RWPE2 (cell line): ENCODE measurements at regions not wholly inside any gene's neighbourhood (a gene's known extent, or its start where the extent isn't known, plus 50 kb on each side); places are given as distances from the start of the nearest gene placed in this dataset.
A peak's percentile ranks its signal among the peaks of the same experiment; 100 is the strongest.

Source experiments
- ATAC-seq: fragments of 200-7000 bp; cut with Tn5 transposase; 3 replicates; pipeline ENCODE4 v1.9.1; 2021; ENCODE audit warnings: low read depth
- DNase-seq: peaks from one replicate; pipeline ENCODE4 v3.0.0-alpha.2; 2020; ENCODE audit warnings: low spot score
- H3K27ac ChIP-seq: fragments of 450-650 bp; 2 replicates; pipeline ENCODE4 v1.5.1; 2017; ENCODE audit warnings: mild to moderate bottlenecking; ENCODE audit not compliant: poor library complexity, severe bottlenecking
- H3K27me3 ChIP-seq: fragments of 250-450 bp; sonication (Bioruptor Pico); 2 replicates; pipeline ENCODE4 v1.5.1; 2021; ENCODE audit warnings: mild to moderate bottlenecking, moderate library complexity; ENCODE audit not compliant: insufficient read depth, poor library complexity, severe bottlenecking
- H3K36me3 ChIP-seq: fragments of 250-450 bp; sonication (Bioruptor Pico); 2 replicates; pipeline ENCODE4 v1.5.1; 2020; ENCODE audit warnings: low read depth, mild to moderate bottlenecking, moderate library complexity
- H3K4me1 ChIP-seq: fragments of 250-450 bp; sonication (Bioruptor Pico); 2 replicates; pipeline ENCODE4 v1.5.1; 2021; ENCODE audit warnings: mild to moderate bottlenecking, moderate library complexity; ENCODE audit not compliant: insufficient read depth, poor library complexity, severe bottlenecking
- H3K4me3 ChIP-seq: fragments of 250-450 bp; sonication (Bioruptor Pico); 2 replicates; pipeline ENCODE4 v1.5.1; 2021; ENCODE audit warnings: mild to moderate bottlenecking, moderate library complexity; ENCODE audit not compliant: severe bottlenecking
- H3K9me3 ChIP-seq: fragments of 250-450 bp; sonication (Bioruptor Pico); 2 replicates; pipeline ENCODE4 v1.5.1; 2021; ENCODE audit warnings: mild to moderate bottlenecking, moderate library complexity; ENCODE audit not compliant: severe bottlenecking
- TF ChIP-seq, protein P1 (sequence below): fragments of 450-650 bp; IDR thresholded peaks from one replicate; pipeline ENCODE4 v1.5.1; 2017; ENCODE audit warnings: mild to moderate bottlenecking, moderate library complexity; ENCODE audit not compliant: poor library complexity, severe bottlenecking

DNA sequence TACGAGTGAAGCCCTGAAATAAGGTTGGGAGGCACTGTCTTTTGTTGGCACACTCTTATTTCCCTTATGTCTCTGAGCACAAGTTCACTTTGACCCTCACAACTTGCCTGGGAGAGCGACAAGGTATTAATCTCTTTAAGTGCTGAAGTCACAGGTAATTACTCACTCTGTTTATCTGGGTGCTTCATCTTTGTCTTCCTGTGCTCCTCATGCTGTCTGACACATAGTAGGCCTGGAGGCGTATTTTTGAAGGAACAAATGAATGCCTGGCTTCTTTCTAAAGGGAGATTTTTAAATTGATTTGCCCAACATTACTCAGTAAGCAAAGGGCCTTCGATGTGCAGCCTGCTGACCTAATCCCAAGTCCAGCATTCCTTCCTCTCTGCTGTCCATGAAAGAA lies 507.1 kb upstream of the TNP1 start:
- no peaks in the 10 kb centered on the region for H3K36me3 ChIP-seq
- 0 out of 3 replicates have a peak, but pooled peaks have one; percentile 5 for ATAC-seq
- H3K4me3 ChIP-seq = no peak overlapping the region
- no peaks in the 10 kb centered on the region for H3K27me3 ChIP-seq
- TF ChIP-seq, protein P1, sequence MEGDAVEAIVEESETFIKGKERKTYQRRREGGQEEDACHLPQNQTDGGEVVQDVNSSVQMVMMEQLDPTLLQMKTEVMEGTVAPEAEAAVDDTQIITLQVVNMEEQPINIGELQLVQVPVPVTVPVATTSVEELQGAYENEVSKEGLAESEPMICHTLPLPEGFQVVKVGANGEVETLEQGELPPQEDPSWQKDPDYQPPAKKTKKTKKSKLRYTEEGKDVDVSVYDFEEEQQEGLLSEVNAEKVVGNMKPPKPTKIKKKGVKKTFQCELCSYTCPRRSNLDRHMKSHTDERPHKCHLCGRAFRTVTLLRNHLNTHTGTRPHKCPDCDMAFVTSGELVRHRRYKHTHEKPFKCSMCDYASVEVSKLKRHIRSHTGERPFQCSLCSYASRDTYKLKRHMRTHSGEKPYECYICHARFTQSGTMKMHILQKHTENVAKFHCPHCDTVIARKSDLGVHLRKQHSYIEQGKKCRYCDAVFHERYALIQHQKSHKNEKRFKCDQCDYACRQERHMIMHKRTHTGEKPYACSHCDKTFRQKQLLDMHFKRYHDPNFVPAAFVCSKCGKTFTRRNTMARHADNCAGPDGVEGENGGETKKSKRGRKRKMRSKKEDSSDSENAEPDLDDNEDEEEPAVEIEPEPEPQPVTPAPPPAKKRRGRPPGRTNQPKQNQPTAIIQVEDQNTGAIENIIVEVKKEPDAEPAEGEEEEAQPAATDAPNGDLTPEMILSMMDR = no peak
- peaks cover 23% of the 10 kb centered on the region for H3K4me1 ChIP-seq
- DNase-seq = no peak
- no peaks in the 10 kb centered on the region for H3K9me3 ChIP-seq
- H3K27ac ChIP-seq = peak overlapping the region; percentile 69

DNA sequence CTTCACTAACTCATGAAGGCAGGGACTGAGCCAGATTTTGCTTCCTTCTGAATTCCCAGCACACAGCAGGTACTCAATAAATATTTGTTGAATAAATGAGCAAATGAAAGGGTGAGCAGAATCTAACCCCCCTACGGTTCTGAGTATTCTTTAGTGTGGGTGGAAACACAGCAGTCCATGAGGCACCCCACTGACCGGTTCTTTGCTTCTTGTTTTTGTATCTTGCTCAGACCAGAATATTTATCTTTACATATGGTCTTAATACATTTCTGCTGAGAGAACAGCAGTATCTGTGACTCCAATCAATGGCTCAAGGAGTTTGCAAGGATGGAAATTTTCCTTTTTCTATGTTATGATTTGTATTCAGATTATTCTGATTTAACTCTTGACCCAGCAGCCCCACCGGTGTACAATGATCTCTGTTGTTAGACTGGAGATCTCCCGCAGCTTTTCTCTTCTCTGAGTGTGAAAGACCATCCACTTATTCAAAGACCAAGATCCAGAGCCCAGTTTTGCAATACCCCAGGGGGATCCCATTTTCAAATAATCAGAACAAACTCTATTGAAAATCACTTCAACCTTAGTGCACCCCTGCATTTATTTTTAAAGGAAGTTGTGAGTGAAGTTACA lies 506.5 kb upstream of the TNP1 start:
- Histone ChIP-seq H3K27me3 (no peaks in the 10 kb centered on the region), H3K4me3 (no peak overlapping the region), H3K9me3 (no peaks in the 10 kb centered on the region), H3K36me3 (no peaks in the 10 kb centered on the region), H3K27ac (peak overlapping the region; percentile 69), H3K4me1 (peaks cover 23% of the 10 kb centered on the region)
- DNase-seq (no peak), ATAC-seq (no peak)
- TF ChIP-seq, protein P1 = no peak

DNA sequence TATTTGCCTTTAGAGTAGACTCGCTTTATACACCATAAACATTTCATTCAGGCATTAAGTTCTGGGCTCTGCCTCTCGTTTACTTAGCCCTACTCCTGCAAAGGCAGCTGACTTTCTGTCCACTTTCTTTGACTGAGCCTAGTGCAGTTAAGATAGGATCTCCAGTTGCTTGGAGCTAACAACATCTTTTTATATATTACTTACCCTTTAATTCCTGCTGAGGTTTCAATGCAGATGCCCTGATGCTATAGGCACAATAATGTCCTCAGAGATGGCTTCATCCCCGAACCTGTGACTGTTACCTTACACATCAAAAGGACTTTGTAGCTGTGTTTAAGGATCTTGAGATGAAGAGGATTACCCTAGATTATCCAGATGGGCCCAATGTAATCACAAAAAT lies 505.8 kb upstream of the TNP1 start:
- ATAC-seq = no peak
- TF ChIP-seq, protein P1 = no peak

GRCh38 chr2:217364224-217364623 lies 504.4 kb upstream of the TNP1 start:
- no peaks in the 10 kb centered on the region for H3K9me3 ChIP-seq
- no peaks in the 10 kb centered on the region for H3K36me3 ChIP-seq
- no peaks in the 10 kb centered on the region for H3K27me3 ChIP-seq
- no peak for ATAC-seq
- TF ChIP-seq, protein P1 = no peak
- H3K4me1 ChIP-seq = peaks cover 26% of the 10 kb centered on the region
- no peak overlapping the region for H3K27ac ChIP-seq
- DNase-seq = no peak
- no peak overlapping the region for H3K4me3 ChIP-seq

More for the DNA sequence above, 505.8 kb upstream of the TNP1 start:
- Histone ChIP-seq H3K4me3 (no peak overlapping the region), H3K4me1 (peaks cover 27% of the 10 kb centered on the region), H3K36me3 (no peaks in the 10 kb centered on the region), H3K27ac (no peak overlapping the region), H3K9me3 (no peaks in the 10 kb centered on the region), H3K27me3 (no peaks in the 10 kb centered on the region)
- no peak for DNase-seq

GRCh38 chr2:217363470-217363869 lies 503.6 kb upstream of the TNP1 start:
- no peak overlapping the region for H3K27ac ChIP-seq
- H3K9me3 ChIP-seq = no peaks in the 10 kb centered on the region
- no peak overlapping the region for H3K4me3 ChIP-seq
- no peak for DNase-seq
- H3K27me3 ChIP-seq = no peaks in the 10 kb centered on the region
- no peak for ATAC-seq
- no peaks in the 10 kb centered on the region for H3K36me3 ChIP-seq
- peaks cover 26% of the 10 kb centered on the region for H3K4me1 ChIP-seq
- TF ChIP-seq, protein P1 = no peak
